Upper lobe of left lung (tissue), 4 donors: ENCODE measurements at regions not wholly inside any gene's neighbourhood (a gene's known extent, or its start where the extent isn't known, plus 50 kb on each side); places are given as distances from the start of the nearest gene placed in this dataset.

Source experiments
- CTCF ChIP-seq, 6 experiments: fragments of 450-650 bp in 4 of 6; fragments of 200-600 bp in 2 of 6; sonication (generic) in 2 of 6; IDR thresholded peaks; one replicate each; pipeline ENCODE4 v1.5.1; 2016 to 2019; ENCODE audit warnings: antibody characterized with exemption in 6 of 6
- EP300 ChIP-seq, 4 donors: sonication (generic); formaldehyde crosslinking; IDR thresholded peaks; one replicate each; pipeline ENCODE4 v1.5.1; 2017; ENCODE audit warnings: antibody characterized with exemption in 4 of 4, control low read depth in 2 of 4
- POLR2AphosphoS5 ChIP-seq, 2 donors: sonication (generic); formaldehyde crosslinking; IDR thresholded peaks; one replicate each; pipeline ENCODE4 v1.5.1; 2017; ENCODE audit warnings: antibody characterized with exemption in 2 of 2

- TF ChIP-seq CTCF (IDR thresholded peaks at IDR 0.05): no peak
- TF ChIP-seq EP300 (IDR thresholded peaks at IDR 0.05): no peak
- no peak for TF ChIP-seq POLR2AphosphoS5 (IDR thresholded peaks at IDR 0.05)
Measured at GRCh38 chr7:54097886-54098285, 444.3 kb upstream of the VSTM2A start.
